NCI-H1694 (cell line): ENCODE measurements at regions not wholly inside any gene's neighbourhood (a gene's known extent, or its start where the extent isn't known, plus 50 kb on each side); places are given as distances from the start of the nearest gene placed in this dataset.

Source experiments
- DNase-seq: peaks from one replicate; lab custom pipeline; 2025; lab: John Stamatoyannopoulos, UW

- no peak for DNase-seq
Observed at GRCh38 chr17:36728030-36728991, 126.9 kb downstream of the MRM1 start.

GRCh38 chr17:36730095-36730808 is 128.9 kb downstream of the MRM1 start:
- DNase-seq, result no peak

GRCh38 chr17:36730857-36731490 is 129.6 kb downstream of the MRM1 start:
- DNase-seq, result no peak

- no peak for DNase-seq
Observed at GRCh38 chr17:36731811-36732210, 130.4 kb downstream of the MRM1 start.

GRCh38 chr17:36732351-36732750 is 131.0 kb downstream of the MRM1 start:
- DNase-seq, result no peak

- no peak for DNase-seq
Observed at GRCh38 chr17:36736201-36737156, 135.1 kb downstream of the MRM1 start.

GRCh38 chr17:36739208-36739607 is 137.8 kb downstream of the MRM1 start:
- DNase-seq, result no peak

- DNase-seq, result no peak
Observed at GRCh38 chr17:36740157-36740556, 138.8 kb downstream of the MRM1 start.

GRCh38 chr17:36741019-36741902 is 139.9 kb downstream of the MRM1 start:
- DNase-seq, result no peak

- DNase-seq, result no peak
Observed at GRCh38 chr17:36742267-36743000, 141.1 kb downstream of the MRM1 start.

GRCh38 chr17:36743130-36743529 is 141.7 kb downstream of the MRM1 start:
- no peak for DNase-seq

GRCh38 chr17:36746381-36747053 is 145.1 kb downstream of the MRM1 start:
- no peak for DNase-seq

GRCh38 chr17:36747861-36748260 is 146.5 kb downstream of the MRM1 start:
- DNase-seq, result no peak

- no peak for DNase-seq
Observed at GRCh38 chr17:36748272-36748671, 146.9 kb downstream of the MRM1 start.

- DNase-seq, result no peak
Observed at GRCh38 chr17:36749493-36749892, 148.1 kb downstream of the MRM1 start.

GRCh38 chr17:36750316-36750885 is 149.0 kb downstream of the MRM1 start:
- DNase-seq, result no peak

- DNase-seq, result no peak
Observed at GRCh38 chr17:36752096-36752888, 150.9 kb downstream of the MRM1 start.

GRCh38 chr17:36755586-36755985 is 154.2 kb downstream of the MRM1 start:
- no peak for DNase-seq
